GM21447 (cell line): ENCODE measurements at regions not wholly inside any gene's neighbourhood (a gene's known extent, or its start where the extent isn't known, plus 50 kb on each side); places are given as distances from the start of the nearest gene placed in this dataset.
"Not testable (repeated sequence)": the region's sequence is repeated elsewhere in the genome, so short reads cannot be mapped to it uniquely, and the experiment has no call there.

Experiments used
- ATAC-seq: cut with Tn5 transposase; IDR thresholded peaks from one replicate; pipeline ENCODE4 v1.9.1; 2021; ENCODE audit not compliant: unreplicated experiment

GRCh38 chr5:126677121-126677520, 76.4 kb downstream of the PHAX start:
- no peak for ATAC-seq

- ATAC-seq = peak; percentile 68
Measured at GRCh38 chr5:126680191-126680817, 79.6 kb downstream of the PHAX start.

- not testable (repeated sequence) for ATAC-seq
Measured at GRCh38 chr5:126681314-126681713, 80.6 kb downstream of the PHAX start.

GRCh38 chr5:126681970-126682369, 81.2 kb downstream of the PHAX start:
- ATAC-seq = no peak

- ATAC-seq = no peak
Measured at GRCh38 chr5:126682856-126683255, 82.1 kb downstream of the PHAX start.

- ATAC-seq = no peak
Measured at GRCh38 chr5:126683912-126684311, 83.2 kb downstream of the PHAX start.

- not testable (repeated sequence) for ATAC-seq
Measured at GRCh38 chr5:126684656-126685442, 84.1 kb downstream of the PHAX start.

GRCh38 chr5:126686451-126687126, 85.8 kb downstream of the PHAX start:
- ATAC-seq = peak; percentile 86

- ATAC-seq = no peak
Measured at GRCh38 chr5:126692971-126693370, 84.0 kb upstream of the LMNB1 start.

- no peak for ATAC-seq
Measured at GRCh38 chr5:126693806-126694205, 83.1 kb upstream of the LMNB1 start.

- no peak for ATAC-seq
Measured at GRCh38 chr5:126694403-126694802, 82.5 kb upstream of the LMNB1 start.

- ATAC-seq = no peak
Measured at GRCh38 chr5:126695091-126695490, 81.8 kb upstream of the LMNB1 start.

- ATAC-seq = no peak
Measured at GRCh38 chr5:126707080-126707479, 69.9 kb upstream of the LMNB1 start.

GRCh38 chr5:126715765-126716164, 61.2 kb upstream of the LMNB1 start:
- ATAC-seq = no peak

- ATAC-seq = no peak
Measured at GRCh38 chr5:126716861-126717260, 60.1 kb upstream of the LMNB1 start.

- ATAC-seq = no peak
Measured at GRCh38 chr5:126718236-126718868, 58.6 kb upstream of the LMNB1 start.

GRCh38 chr5:126720369-126720768, 56.6 kb upstream of the LMNB1 start:
- ATAC-seq = no peak

GRCh38 chr5:126723643-126724042, 53.3 kb upstream of the LMNB1 start:
- no peak for ATAC-seq
